Thyroid gland (tissue), 4 donors: ENCODE measurements at regions not wholly inside any gene's neighbourhood (a gene's known extent, or its start where the extent isn't known, plus 50 kb on each side); places are given as distances from the start of the nearest gene placed in this dataset.

Source experiments
- DNase-seq, 2 donors: peaks; one replicate each; pipeline ENCODE4 v3.0.0-alpha.2; 2019
- H3K27ac ChIP-seq, 3 donors: fragments of 200-600 bp; sonication (generic); 1 replicate in 2 of 3; 2 replicates in 1 of 3; pipeline ENCODE4 v1.5.1; 2016 to 2019; ENCODE audit warnings: mild to moderate bottlenecking in 1 of 3, moderate library complexity in 1 of 3
- H3K27me3 ChIP-seq: fragments of 200-600 bp; sonication (generic); one replicate; pipeline ENCODE4 v1.5.1; 2019
- H3K36me3 ChIP-seq, 2 donors: fragments of 200-600 bp; sonication (generic); one replicate each; pipeline ENCODE4 v1.5.1; 2016 to 2019
- H3K4me1 ChIP-seq, 2 donors: fragments of 200-600 bp; sonication (generic); one replicate each; pipeline ENCODE4 v1.5.1; 2017 to 2019
- H3K4me3 ChIP-seq, 3 donors: fragments of 200-600 bp; sonication (generic); replicated peaks in 1 of 3; 1 replicate in 2 of 3; 2 replicates in 1 of 3; pipeline ENCODE4 v1.5.1; 2016; ENCODE audit warnings: mild to moderate bottlenecking in 1 of 3
- H3K9me3 ChIP-seq: fragments of 200-600 bp; sonication (generic); one replicate; pipeline ENCODE4 v1.5.1; 2017
- CTCF ChIP-seq, 6 experiments: fragments of 200-600 bp in 3 of 6; fragments of 450-650 bp in 3 of 6; sonication (generic) in 3 of 6; IDR thresholded peaks; one replicate each; pipeline ENCODE4 v1.5.1; 2016 to 2019; ENCODE audit warnings: antibody characterized with exemption in 6 of 6, mild to moderate bottlenecking in 2 of 6, inconsistent platforms in 1 of 6, moderate library complexity in 1 of 6
- POLR2A ChIP-seq, 2 donors: fragments of 450-650 bp; IDR thresholded peaks; one replicate each; pipeline ENCODE4 v1.6.1; 2017; ENCODE audit warnings: antibody characterized with exemption in 2 of 2, mild to moderate bottlenecking in 2 of 2, moderate library complexity in 1 of 2
- WGBS, 2 donors: methylation state at CpG; one replicate each; pipeline ENCODE4 v1.1.5; 2017; 5-methylcytosine and 5-hydroxymethylcytosine counted together
- intact Hi-C: fragments of 100-400 bp; cut with DNase I; formaldehyde crosslinking; loops from one replicate; pipeline ENCODE4 v1.15.1; 2023

GRCh38 chr2:62441421-62441820 is 64.6 kb downstream of the TMEM17 start:
- no peak for DNase-seq
- H3K36me3 ChIP-seq: no peaks in the 10 kb centered on the region
- H3K9me3 ChIP-seq: no peaks in the 10 kb centered on the region
- no peak overlapping the region for H3K27ac ChIP-seq
- intact Hi-C loops: no loop called here
- H3K4me1 ChIP-seq: peaks cover 6 to 7% of the 10 kb centered on the region in 2 donors
- H3K4me3 ChIP-seq: no peak overlapping the region
- H3K27me3 ChIP-seq: no peaks in the 10 kb centered on the region
- 90 to 94% methylated on average over 5 of the region's 5 CpGs for WGBS, 2 donors
- TF ChIP-seq POLR2A (IDR thresholded peaks at IDR 0.05) (no peak), CTCF (IDR thresholded peaks at IDR 0.05) (no peak)

DNA sequence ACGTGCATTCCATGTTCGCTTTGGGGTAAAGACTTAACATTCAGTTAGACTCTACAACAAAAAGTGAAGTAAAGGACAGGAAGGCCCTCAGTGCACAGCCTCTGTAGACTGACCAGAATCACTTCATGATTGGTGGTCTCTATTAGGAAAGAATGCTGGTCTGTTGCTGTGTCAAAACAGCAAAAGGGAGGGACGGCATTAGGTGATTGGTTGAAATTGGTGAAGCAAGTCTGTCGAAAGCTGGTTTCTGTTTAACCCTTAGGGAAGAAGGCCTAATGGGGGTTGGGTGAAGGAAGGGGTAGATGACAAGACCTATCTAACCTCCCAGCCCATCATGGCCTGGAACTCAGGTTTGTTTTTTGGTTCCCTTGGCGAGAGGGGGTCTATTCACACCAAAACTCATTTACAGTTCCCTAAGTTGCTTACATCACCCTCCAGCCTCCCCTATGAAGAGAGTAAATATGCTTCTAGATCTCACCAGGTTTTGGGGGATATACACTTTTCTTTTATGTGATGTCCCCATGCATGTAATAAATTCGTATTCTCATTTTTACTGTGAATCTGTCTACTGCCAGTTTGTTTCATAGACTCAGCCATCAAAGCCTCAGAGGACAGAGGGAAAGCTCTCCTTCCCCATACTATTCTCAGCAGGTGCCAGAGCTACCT is 65.6 kb downstream of the TMEM17 start:
- H3K27ac ChIP-seq: no peak overlapping the region
- H3K27me3 ChIP-seq: no peaks in the 10 kb centered on the region
- no peak for TF ChIP-seq CTCF (IDR thresholded peaks at IDR 0.05)
- no peak for TF ChIP-seq POLR2A (IDR thresholded peaks at IDR 0.05)
- H3K4me1 ChIP-seq: peaks cover 6 to 7% of the 10 kb centered on the region in 2 donors
- H3K36me3 ChIP-seq: no peaks in the 10 kb centered on the region
- H3K4me3 ChIP-seq: no peak overlapping the region
- H3K9me3 ChIP-seq: no peaks in the 10 kb centered on the region
- intact Hi-C loops: no loop called here
- DNase-seq: no peak
- WGBS, 2 donors: 93 to 98% methylated on average over 6 of the region's 6 CpGs

GRCh38 chr2:62439425-62439824 is 66.6 kb downstream of the TMEM17 start:
- 89 to 97% methylated on average over 3 of the region's 3 CpGs for WGBS, 2 donors
- DNase-seq: no peak
- Histone ChIP-seq H3K36me3 (no peaks in the 10 kb centered on the region), H3K9me3 (no peaks in the 10 kb centered on the region), H3K4me1 (peaks cover 6 to 7% of the 10 kb centered on the region in 2 donors), H3K27me3 (no peaks in the 10 kb centered on the region), H3K27ac (no peak overlapping the region), H3K4me3 (no peak overlapping the region)
- no peak for TF ChIP-seq POLR2A (IDR thresholded peaks at IDR 0.05)
- no peak for TF ChIP-seq CTCF (IDR thresholded peaks at IDR 0.05)
- intact Hi-C loops: no loop called here

- no peak overlapping the region for H3K4me3 ChIP-seq
- no peaks in the 10 kb centered on the region for H3K4me1 ChIP-seq
- TF ChIP-seq CTCF (IDR thresholded peaks at IDR 0.05) (no peak), POLR2A (IDR thresholded peaks at IDR 0.05) (no peak)
- H3K27ac ChIP-seq: no peak overlapping the region
- no peak for DNase-seq
- H3K9me3 ChIP-seq: no peaks in the 10 kb centered on the region
- no peaks in the 10 kb centered on the region for H3K27me3 ChIP-seq
- no peaks in the 10 kb centered on the region for H3K36me3 ChIP-seq
- intact Hi-C loops: no loop called here
- 95 to 96% methylated on average over 5 of the region's 5 CpGs for WGBS, 2 donors
Observed at GRCh38 chr2:62437785-62438184, 68.2 kb downstream of the TMEM17 start.

DNA sequence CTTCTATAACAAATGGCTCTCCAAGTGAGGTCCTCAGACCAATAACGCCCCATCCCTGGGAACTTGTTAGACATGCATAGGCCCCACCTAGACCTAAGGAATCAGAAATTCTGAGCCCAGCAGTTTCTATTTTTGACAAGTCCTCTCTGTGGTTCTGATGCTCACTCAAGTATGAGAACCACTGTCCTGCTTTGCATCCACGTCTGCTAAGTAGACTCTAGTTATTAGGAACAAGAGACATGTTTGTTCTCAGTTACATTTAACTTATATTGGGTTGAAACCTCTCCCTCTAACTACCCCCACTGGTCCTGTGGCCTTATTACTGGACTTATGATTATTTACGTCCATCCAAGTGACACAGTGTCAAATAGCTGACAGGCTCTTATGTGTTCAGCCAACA is 70.3 kb downstream of the TMEM17 start:
- 64 to 65% methylated on average over 3 of the region's 3 CpGs for WGBS, 2 donors

More for the DNA sequence above, 70.3 kb downstream of the TMEM17 start:
- Histone ChIP-seq H3K27me3 (no peaks in the 10 kb centered on the region), H3K9me3 (no peaks in the 10 kb centered on the region), H3K4me3 (no peak overlapping the region), H3K36me3 (no peaks in the 10 kb centered on the region), H3K27ac (no peak overlapping the region), H3K4me1 (no peaks in the 10 kb centered on the region)
- intact Hi-C loops: no loop called here
- TF ChIP-seq POLR2A (IDR thresholded peaks at IDR 0.05) (no peak), CTCF (IDR thresholded peaks at IDR 0.05) (no peak)
- DNase-seq: no peak
